HepG2 (cell line): ENCODE measurements at regions not wholly inside any gene's neighbourhood (a gene's known extent, or its start where the extent isn't known, plus 50 kb on each side); places are given as distances from the start of the nearest gene placed in this dataset.

Experiments
- ATF7 ChIP-seq, 2 experiments: fragments of 450-650 bp in 1 of 2; sonication (generic) in 1 of 2; formaldehyde crosslinking in 1 of 2; IDR thresholded peaks; 2 replicates each; pipeline versions ENCODE4 v1.4.0 to v1.6.1; 2016 to 2020; ENCODE audit warnings: antibody characterized with exemption in 1 of 2, mild to moderate bottlenecking in 1 of 2, missing genetic modification reagents in 1 of 2
- EED ChIP-seq: sonication (generic); formaldehyde crosslinking; IDR thresholded peaks from 2 replicates; pipeline ENCODE4 v1.5.0; 2020; ENCODE audit warnings: mild to moderate bottlenecking, missing genetic modification reagents
- FIP1L1 ChIP-seq: fragments of 200-400 bp; formaldehyde crosslinking; IDR thresholded peaks from 2 replicates; pipeline ENCODE4 v1.6.1; 2018; ENCODE audit warnings: low read depth, mild to moderate bottlenecking, low read length, moderate library complexity, borderline replicate concordance; ENCODE audit not compliant: insufficient read depth
- FOXC1 ChIP-seq: sonication (generic); formaldehyde crosslinking; IDR thresholded peaks from 2 replicates; pipeline ENCODE4 v1.8.0; 2022; ENCODE audit warnings: mild to moderate bottlenecking, missing genetic modification reagents, borderline replicate concordance
- FUBP1 ChIP-seq: sonication (generic); formaldehyde crosslinking; IDR thresholded peaks from 2 replicates; pipeline ENCODE4 v1.5.1; 2020; ENCODE audit warnings: missing genetic modification reagents, mild to moderate bottlenecking, borderline replicate concordance
- HOMEZ ChIP-seq: IDR thresholded peaks from 2 replicates; pipeline ENCODE4 v1.6.1; 2016; ENCODE audit warnings: low read depth
- KLF6 ChIP-seq: IDR thresholded peaks from 2 replicates; pipeline ENCODE4 v1.8.0; 2016; ENCODE audit warnings: missing biosample characterization, missing genetic modification reagents
- MAX ChIP-seq: IDR thresholded peaks from 2 replicates; pipeline ENCODE4 v1.6.1; 2012; ENCODE audit warnings: inconsistent platforms
- MED13 ChIP-seq: sonication (generic); formaldehyde crosslinking; IDR thresholded peaks from 2 replicates; pipeline ENCODE4 v1.5.0; 2020; ENCODE audit warnings: missing genetic modification reagents
- MEIS2 ChIP-seq: sonication (generic); formaldehyde crosslinking; IDR thresholded peaks from 2 replicates; pipeline ENCODE4 v1.9.0; 2021; ENCODE audit warnings: mild to moderate bottlenecking, missing genetic modification reagents
- MTA1 ChIP-seq: sonication (generic); formaldehyde crosslinking; IDR thresholded peaks from 2 replicates; pipeline ENCODE4 v1.4.0; 2020; ENCODE audit warnings: missing genetic modification reagents, mild to moderate bottlenecking, borderline replicate concordance
- NBN ChIP-seq: fragments of 450-650 bp; conservative IDR thresholded peaks from 2 replicates; pipeline ENCODE4 v1.6.1; 2017
- NR2F6 ChIP-seq, 2 experiments: IDR thresholded peaks; 2 replicates each; pipeline ENCODE4 v1.6.1; 2016; ENCODE audit warnings: antibody characterized with exemption in 1 of 2, mild to moderate bottlenecking in 1 of 2
- POLR2G ChIP-seq: fragments of 200-400 bp; formaldehyde crosslinking; IDR thresholded peaks from 2 replicates; pipeline ENCODE4 v1.6.1; 2018; ENCODE audit warnings: mild to moderate bottlenecking, low read depth, low read length, moderate library complexity
- RARA ChIP-seq: IDR thresholded peaks from 2 replicates; pipeline ENCODE4 v1.6.1; 2016; ENCODE audit warnings: missing genetic modification reagents, missing compliant biosample characterization
- SIX1 ChIP-seq: sonication (generic); formaldehyde crosslinking; IDR thresholded peaks from 2 replicates; pipeline ENCODE4 v1.4.0; 2020; ENCODE audit warnings: missing genetic modification reagents, borderline replicate concordance
- SNAPC5 ChIP-seq: sonication (generic); formaldehyde crosslinking; IDR thresholded peaks from 2 replicates; pipeline ENCODE4 v1.8.1; 2023; ENCODE audit warnings: mild to moderate bottlenecking, missing genetic modification reagents, borderline replicate concordance
- TAF15 ChIP-seq: fragments of 200-400 bp; formaldehyde crosslinking; IDR thresholded peaks from one replicate; pipeline ENCODE4 v1.6.1; 2018; ENCODE audit warnings: mild to moderate bottlenecking, low read depth, low read length; ENCODE audit not compliant: poor library complexity, severe bottlenecking
- THAP8 ChIP-seq: sonication (generic); formaldehyde crosslinking; IDR thresholded peaks from 2 replicates; pipeline ENCODE4 v1.5.1; 2020; ENCODE audit warnings: missing genetic modification reagents, mild to moderate bottlenecking, borderline replicate concordance
- XBP1 ChIP-seq: sonication (generic); formaldehyde crosslinking; IDR thresholded peaks from 2 replicates; pipeline ENCODE4 v1.5.0; 2020; ENCODE audit warnings: missing genetic modification reagents
- ZNF329 ChIP-seq: sonication (generic); formaldehyde crosslinking; IDR thresholded peaks from 2 replicates; pipeline ENCODE4 v1.9.0; 2021; ENCODE audit warnings: low read depth, mild to moderate bottlenecking, missing genetic modification reagents
- ZNF674 ChIP-seq: sonication (generic); formaldehyde crosslinking; IDR thresholded peaks from 2 replicates; pipeline ENCODE4 v1.5.0; 2020; ENCODE audit warnings: low read depth, mild to moderate bottlenecking, missing genetic modification reagents
- ZNF720 ChIP-seq: sonication (generic); formaldehyde crosslinking; IDR thresholded peaks from 2 replicates; pipeline ENCODE4 v1.4.0; 2020; ENCODE audit warnings: missing genetic modification reagents

- peak; percentile 94; the same call in 1 of the 2 replicates for TF ChIP-seq FUBP1
- TF ChIP-seq NBN: no peak
- peak; percentile 98 for TF ChIP-seq MEIS2 (CRISPR knock-in tag)
- TF ChIP-seq FOXC1 (CRISPR knock-in tag): peak; percentile 95
- TF ChIP-seq HOMEZ (CRISPR knock-in tag): peak; percentile 95
- no peak for TF ChIP-seq ATF7 (IDR thresholded peaks at IDR 0.05)
- TF ChIP-seq ATF7 (CRISPR knock-in tag; IDR thresholded peaks at IDR 0.05): peak; percentile 91
- peak; percentile 85; the same call in 1 of the 2 replicates for TF ChIP-seq SIX1 (CRISPR knock-in tag)
- TF ChIP-seq ZNF329 (CRISPR knock-in tag): peak; percentile 91; the same call in 1 of the 2 replicates
- TF ChIP-seq THAP8 (CRISPR knock-in tag): 0 out of 2 replicates have a peak, but pooled peaks have one; percentile 55
- peak; percentile 99 for TF ChIP-seq RARA
- TF ChIP-seq KLF6: peak; percentile 95
- TF ChIP-seq NR2F6 (IDR thresholded peaks at IDR 0.05): peak; percentile 95
- TF ChIP-seq NR2F6 (CRISPR knock-in tag; IDR thresholded peaks at IDR 0.05): peak; percentile 98
- TF ChIP-seq MTA1: peak; percentile 100
- TF ChIP-seq TAF15: no peak
- peak; percentile 89 for TF ChIP-seq EED (CRISPR knock-in tag)
- TF ChIP-seq MED13 (CRISPR knock-in tag): peak; percentile 94
- no peak for TF ChIP-seq FIP1L1
- TF ChIP-seq ZNF674 (CRISPR knock-in tag): 0 out of 2 replicates have a peak, but pooled peaks have one; percentile 83
- TF ChIP-seq SNAPC5: peak; percentile 60; the same call in 1 of the 2 replicates
- TF ChIP-seq ZNF720: no peak
- peak; percentile 52 for TF ChIP-seq POLR2G
- 0 out of 2 replicates have a peak, but pooled peaks have one; percentile 25 for TF ChIP-seq XBP1
- peak; percentile 98 for TF ChIP-seq MAX
These were observed 78.0 kb downstream of the FGD2 start (continued) for GRCh38 chr6:37083243-37084138.
